ENCODE measurements at regions not wholly inside any gene's neighbourhood (a gene's known extent, or its start where the extent isn't known, plus 50 kb on each side); places are given as distances from the start of the nearest gene placed in this dataset.
"Not testable (repeated sequence)": the region's sequence is repeated elsewhere in the genome, so short reads cannot be mapped to it uniquely, and the experiment has no call there.

DNA sequence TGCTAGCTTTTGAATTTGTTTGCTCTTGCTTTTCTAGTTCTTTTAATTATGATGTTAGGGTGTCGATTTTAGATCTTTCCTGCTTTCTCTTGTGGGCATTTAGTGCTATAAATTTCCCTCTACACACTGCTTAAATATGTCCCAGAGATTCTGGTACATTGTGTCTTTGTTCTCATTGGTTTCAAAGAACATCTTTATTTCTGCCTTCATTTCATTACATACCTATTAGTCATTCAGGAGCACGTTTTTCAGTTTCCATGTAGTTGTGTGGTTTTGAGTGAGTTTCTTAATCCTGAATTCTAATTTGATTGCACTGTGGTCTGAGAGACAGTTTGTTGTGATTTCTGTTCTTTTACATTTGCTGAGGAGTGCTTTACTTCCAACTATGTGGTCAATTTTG, 51.2 kb upstream of the MB21D2 start:
- not testable (repeated sequence) for DNase-seq

DNA sequence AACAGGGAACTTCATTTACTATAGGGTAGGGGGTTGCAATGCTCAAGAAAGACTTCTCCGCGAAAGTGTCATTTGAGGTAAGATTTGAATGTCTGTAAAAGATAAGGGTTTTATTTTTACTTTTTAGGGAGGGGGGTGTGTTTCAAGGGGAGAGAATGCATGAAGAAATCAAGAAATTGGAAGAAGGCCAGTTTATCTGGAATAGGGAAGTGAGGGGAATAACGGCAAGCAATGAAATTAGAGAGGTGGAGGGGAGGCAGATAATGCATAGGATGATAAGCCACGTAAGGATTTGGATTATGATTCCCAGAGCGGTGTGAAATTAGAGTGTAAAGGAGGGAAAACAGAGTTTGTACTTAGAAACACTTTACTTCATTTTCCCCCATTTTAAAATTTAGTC, 63.0 kb upstream of the MB21D2 start:
- no peak for DNase-seq

DNA sequence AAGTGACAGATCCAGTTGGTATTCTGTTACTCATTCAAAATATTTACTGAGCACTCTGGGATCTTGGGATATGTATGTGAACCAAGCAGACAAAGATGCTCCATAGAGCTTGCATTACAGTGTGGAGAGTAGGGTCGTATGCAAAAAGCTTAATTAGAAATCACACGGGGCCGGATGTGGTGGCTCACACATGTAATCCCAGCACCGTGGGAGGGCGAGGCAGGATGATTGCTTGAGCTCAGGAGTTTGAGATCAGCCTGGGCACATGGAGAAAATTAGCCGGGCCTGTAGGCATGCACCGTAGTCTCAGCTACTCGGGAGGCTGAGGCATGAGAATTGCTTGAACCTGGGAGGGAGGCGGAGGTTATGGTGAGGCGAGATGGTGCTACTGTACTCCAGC, 68.7 kb upstream of the MB21D2 start:
- no peak for DNase-seq

GRCh38 chr3:192991356-192991755, 73.7 kb upstream of the MB21D2 start:
- no peak for DNase-seq

- DNase-seq, result no peak
These were observed 74.7 kb upstream of the MB21D2 start for GRCh38 chr3:192992361-192992760.

DNA sequence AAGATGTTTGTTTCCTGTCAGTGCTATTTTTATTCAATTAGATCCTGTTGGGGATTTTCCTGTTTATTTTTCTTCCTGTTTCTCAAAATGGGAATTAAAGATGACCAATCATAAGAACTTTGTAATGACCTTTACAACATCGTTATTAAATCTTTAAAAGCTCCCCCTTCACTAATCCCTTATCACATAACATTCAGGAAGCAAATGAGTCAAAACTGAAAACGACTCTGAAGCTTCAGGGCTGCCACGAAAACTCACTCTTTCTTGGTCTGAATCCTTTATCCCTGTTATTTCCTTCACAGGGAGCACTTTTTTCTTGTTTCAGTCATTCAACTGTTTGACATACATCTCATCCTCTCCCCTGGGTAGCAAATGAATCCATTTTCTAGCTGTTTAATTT, 75.8 kb upstream of the MB21D2 start:
- no peak for DNase-seq

- DNase-seq, result not testable (repeated sequence)
These were observed 83.5 kb upstream of the MB21D2 start for GRCh38 chr3:193001113-193001512.

- not testable (repeated sequence) for DNase-seq
These were observed 86.0 kb upstream of the MB21D2 start for GRCh38 chr3:193003624-193004023.

DNA sequence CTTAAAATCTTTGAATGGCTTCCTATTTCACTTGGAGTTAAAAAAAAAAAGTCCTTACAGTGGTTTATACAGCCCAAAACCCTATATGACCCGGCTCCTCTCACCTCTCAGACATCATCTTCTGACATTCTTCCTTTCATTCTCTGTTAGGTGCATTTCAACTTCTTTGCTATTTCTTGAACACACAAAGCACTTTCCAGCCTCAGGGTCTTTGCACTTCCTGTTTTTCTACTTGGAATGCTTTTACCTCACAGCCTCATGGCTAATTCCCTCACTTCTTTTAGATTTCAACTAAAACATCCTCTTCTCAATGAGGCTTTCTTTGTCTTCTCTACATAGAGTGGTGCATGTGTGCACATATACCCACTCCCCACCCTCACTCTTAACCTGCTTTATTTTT, 91.0 kb upstream of the MB21D2 start:
- no peak for DNase-seq

DNA sequence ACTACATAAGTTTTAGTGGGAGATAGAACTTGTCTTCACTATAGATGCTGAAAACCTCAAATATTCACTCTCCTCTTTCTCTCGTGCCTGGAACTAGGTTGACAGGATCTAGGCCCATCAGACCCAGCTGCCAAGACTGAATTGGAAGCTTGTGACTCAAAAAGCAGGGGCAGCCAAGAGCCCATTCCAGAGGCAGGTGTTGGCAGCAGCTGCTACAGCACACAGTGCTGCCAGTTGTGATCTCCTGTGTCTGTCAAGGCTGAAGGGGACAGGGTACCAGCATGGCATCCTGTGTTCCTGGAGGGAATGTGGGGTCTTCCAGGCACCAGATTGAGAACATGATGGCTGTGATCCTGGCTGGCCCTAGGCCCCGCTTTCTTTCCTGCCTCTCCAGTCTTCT, 92.5 kb upstream of the MB21D2 start:
- DNase-seq, result no peak

DNA sequence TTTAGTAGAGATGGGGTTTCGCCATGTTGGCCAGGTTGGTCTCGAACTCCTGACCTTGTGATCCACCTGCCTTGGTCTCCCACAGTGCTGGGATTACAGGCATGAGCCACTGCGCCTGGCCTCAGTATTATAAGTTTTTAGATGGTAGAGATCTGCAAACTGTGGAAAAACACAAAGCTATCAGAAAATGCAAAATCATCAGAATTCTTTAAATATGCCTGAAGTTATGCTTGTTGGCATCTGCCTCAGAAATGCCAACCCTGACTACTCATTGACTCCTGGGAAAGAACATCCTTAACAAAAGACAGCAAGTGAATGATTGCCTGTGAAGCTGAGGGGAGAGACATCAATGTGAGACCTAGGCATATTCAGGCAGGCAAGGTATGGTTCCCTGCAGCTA, 94.3 kb upstream of the MB21D2 start:
- DNase-seq, result no peak

- DNase-seq, result peak in 1 of 2 experiments; percentile 36
These were observed 97.2 kb upstream of the MB21D2 start for GRCh38 chr3:193014902-193015301.

DNA sequence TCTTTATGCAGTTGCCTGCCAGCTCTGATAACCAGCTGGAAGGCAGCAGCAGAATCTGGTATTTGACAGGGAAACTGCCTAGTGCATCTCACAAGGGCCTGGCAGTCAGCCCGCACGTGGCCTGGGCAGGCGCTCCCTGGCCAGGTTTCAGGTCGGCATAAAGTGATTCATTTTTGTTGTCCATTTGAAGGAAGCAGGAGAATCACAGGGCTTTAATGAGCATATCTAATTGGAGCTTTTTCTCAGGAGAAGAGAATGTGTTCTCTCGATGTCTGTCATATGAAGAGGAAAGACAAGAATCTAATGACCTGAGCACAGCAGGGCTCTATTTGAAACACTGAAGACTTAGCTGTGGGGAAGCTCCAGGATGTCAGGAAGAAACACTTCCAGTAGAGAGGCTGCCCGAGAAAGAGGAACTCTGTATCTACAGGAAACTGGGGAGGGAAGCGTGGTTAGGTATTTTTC, 98.8 kb upstream of the MB21D2 start:
- DNase-seq, result no peak

- no peak for DNase-seq
These were observed 103.9 kb upstream of the MB21D2 start for GRCh38 chr3:193021506-193022010.

DNA sequence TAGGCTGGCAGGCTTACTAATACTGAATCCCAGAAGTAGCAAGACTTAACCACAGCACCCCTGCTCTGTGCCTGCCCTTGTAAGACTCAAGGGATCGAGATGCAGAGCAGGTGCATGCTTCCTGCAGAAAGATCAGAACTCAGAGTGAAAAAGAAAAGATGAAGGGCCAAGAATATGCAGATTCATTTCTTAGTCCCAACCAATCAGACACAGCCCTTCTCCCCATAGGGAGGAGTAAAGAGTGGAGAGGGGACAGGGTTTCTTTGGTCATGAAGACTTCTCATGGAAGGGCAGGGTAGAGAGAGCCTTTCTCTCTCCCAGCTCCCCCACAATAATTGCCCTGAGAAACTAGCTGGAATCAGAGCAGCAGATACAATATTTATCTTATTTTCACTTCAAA, 105.6 kb upstream of the MB21D2 start:
- no peak for DNase-seq

DNA sequence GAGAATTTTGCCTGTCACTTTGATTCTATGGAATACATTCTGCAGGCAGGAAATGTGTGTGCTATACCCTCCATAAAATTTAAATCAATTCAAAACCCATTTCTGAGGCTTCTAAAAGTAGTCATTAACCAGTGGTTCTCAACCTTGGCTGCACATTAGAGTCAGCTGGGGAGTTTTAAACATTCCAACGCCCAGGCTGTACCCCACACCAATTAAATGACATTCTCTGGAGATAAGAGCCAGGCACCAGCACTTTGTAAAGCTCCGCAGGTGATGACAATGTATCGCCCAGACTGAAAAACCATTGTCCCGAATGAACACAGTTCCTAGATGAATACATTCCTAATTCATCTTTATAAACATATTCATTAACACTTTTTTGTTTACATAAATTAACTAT, 110.6 kb upstream of the MB21D2 start:
- DNase-seq, result no peak

- no peak for DNase-seq
These were observed 112.1 kb upstream of the MB21D2 start for GRCh38 chr3:193029800-193030199.

DNA sequence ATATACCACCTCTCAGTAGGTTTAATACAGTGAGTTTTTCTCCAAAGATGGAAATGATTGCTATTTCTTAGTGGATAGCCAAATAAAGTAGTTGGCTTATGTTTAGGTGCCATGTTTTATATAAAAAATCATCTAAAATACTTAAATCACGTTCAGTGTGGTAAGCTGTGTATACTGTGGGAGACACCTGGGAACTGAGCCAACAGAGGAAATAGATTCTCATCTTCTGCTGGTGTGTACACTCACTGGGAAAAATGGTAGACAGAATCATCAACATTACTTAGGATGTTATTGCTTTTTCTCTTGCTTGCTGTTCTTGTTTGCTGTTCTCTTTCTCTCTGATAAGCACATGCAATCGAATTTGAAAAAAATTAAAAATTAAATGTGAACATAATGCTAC, 112.6 kb upstream of the MB21D2 start:
- DNase-seq, result no peak

DNA sequence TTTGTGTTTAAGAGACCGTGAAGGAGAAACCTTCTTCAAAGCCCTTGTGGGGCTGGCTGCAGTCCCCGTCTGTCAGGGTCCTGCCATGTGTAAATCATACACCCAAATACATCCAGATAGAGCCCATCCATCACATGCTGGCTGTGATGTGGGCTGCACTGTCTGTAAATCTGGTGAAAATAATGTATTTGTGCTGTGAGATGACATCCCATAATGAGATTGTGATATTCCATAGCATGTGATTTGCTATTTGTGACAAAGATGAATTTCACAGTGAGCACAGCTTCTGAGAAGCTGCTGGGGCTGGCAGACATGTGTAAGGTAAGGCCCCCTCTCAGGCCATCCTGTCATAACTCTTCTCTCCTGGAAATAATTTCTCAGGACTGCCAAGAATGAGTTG, 114.3 kb upstream of the MB21D2 start:
- DNase-seq, result no peak

GRCh38 chr3:193033226-193033780, 115.6 kb upstream of the MB21D2 start:
- no peak for DNase-seq

- not testable (repeated sequence) for DNase-seq
These were observed 120.2 kb upstream of the MB21D2 start for GRCh38 chr3:193037828-193038227.

GRCh38 chr3:193039058-193039457, 121.4 kb upstream of the MB21D2 start:
- no peak for DNase-seq

- DNase-seq, result peak in 1 of 2 experiments; percentile 16
These were observed 123.4 kb upstream of the MB21D2 start for GRCh38 chr3:193040836-193041672.

- DNase-seq, result no peak
These were observed 128.7 kb upstream of the MB21D2 start for GRCh38 chr3:193046371-193046770.
